HFFc6 (cell line): ENCODE measurements at regions not wholly inside any gene's neighbourhood (a gene's known extent, or its start where the extent isn't known, plus 50 kb on each side); places are given as distances from the start of the nearest gene placed in this dataset.
"Not testable (repeated sequence)": the region's sequence is repeated elsewhere in the genome, so short reads cannot be mapped to it uniquely, and the experiment has no call there.

Experiments
- DNase-seq: peaks from one replicate; pipeline ENCODE4 v3.0.0-alpha.2; 2018
- H3K27ac Mint-ChIP-seq: 2 replicates; pipeline ENCODE4 v1.8.0; 2020; ENCODE audit warnings: mild to moderate bottlenecking, mixed read lengths
- H3K27me3 Mint-ChIP-seq: 2 replicates; pipeline ENCODE4 v1.8.0; 2021; ENCODE audit warnings: mild to moderate bottlenecking, moderate library complexity, mixed read lengths; ENCODE audit not compliant: insufficient read depth
- H3K36me3 Mint-ChIP-seq: 2 replicates; pipeline ENCODE4 v1.8.0; 2021; ENCODE audit warnings: low read depth, mixed read lengths
- H3K4me1 Mint-ChIP-seq: 2 replicates; pipeline ENCODE4 v1.8.0; 2020; ENCODE audit warnings: low read depth, mixed read lengths
- H3K4me3 Mint-ChIP-seq: 2 replicates; pipeline ENCODE4 v1.8.0; 2020; ENCODE audit warnings: mild to moderate bottlenecking, moderate library complexity, mixed read lengths
- H3K9me3 Mint-ChIP-seq: 2 replicates; pipeline ENCODE4 v1.8.0; 2020; ENCODE audit warnings: mild to moderate bottlenecking, mixed read lengths
- CTCF ChIP-seq: fragments of 200-600 bp; sonication (generic); IDR thresholded peaks from 2 replicates; pipeline ENCODE4 v1.5.0; 2021; ENCODE audit warnings: antibody characterized with exemption, mild to moderate bottlenecking

GRCh38 chr6:51045548-51045947, 226.9 kb downstream of the TFAP2B start:
- no peak overlapping the region for H3K4me3 Mint-ChIP-seq
- no peaks in the 10 kb centered on the region; the same call in 1 of the 2 replicates for H3K4me1 Mint-ChIP-seq
- no peaks in the 10 kb centered on the region for H3K36me3 Mint-ChIP-seq
- no peak for DNase-seq
- H3K27me3 Mint-ChIP-seq: no peaks in the 10 kb centered on the region; the same call in 1 of the 2 replicates
- no peak for TF ChIP-seq CTCF
- peaks cover 27% of the 10 kb centered on the region for H3K9me3 Mint-ChIP-seq
- no peak overlapping the region for H3K27ac Mint-ChIP-seq

GRCh38 chr6:51049288-51049982, 230.8 kb downstream of the TFAP2B start:
- Mint-ChIP-seq H3K4me3 (no peak overlapping the region), H3K4me1 (no peaks in the 10 kb centered on the region; the same call in 1 of the 2 replicates), H3K9me3 (peaks cover 43% of the 10 kb centered on the region), H3K27me3 (peaks cover 1% of the 10 kb centered on the region; the same call in 1 of the 2 replicates), H3K27ac (no peak overlapping the region), H3K36me3 (no peaks in the 10 kb centered on the region)
- no peak for TF ChIP-seq CTCF
- no peak for DNase-seq

GRCh38 chr6:51049983-51050877, 231.6 kb downstream of the TFAP2B start:
- TF ChIP-seq CTCF: no peak
- H3K4me3 Mint-ChIP-seq: no peak overlapping the region
- no peak overlapping the region for H3K27ac Mint-ChIP-seq

GRCh38 chr6:51052716-51053115, 234.0 kb downstream of the TFAP2B start:
- not testable (repeated sequence) for H3K4me3 Mint-ChIP-seq, DNase-seq, H3K4me1 Mint-ChIP-seq, H3K27me3 Mint-ChIP-seq, H3K36me3 Mint-ChIP-seq, H3K27ac Mint-ChIP-seq
- H3K9me3 Mint-ChIP-seq: peaks cover 52% of the 10 kb centered on the region

More at GRCh38 chr6:51049983-51050877, 231.6 kb downstream of the TFAP2B start:
- DNase-seq: no peak
- no peaks in the 10 kb centered on the region; the same call in 1 of the 2 replicates for H3K4me1 Mint-ChIP-seq
- H3K9me3 Mint-ChIP-seq: peaks cover 43% of the 10 kb centered on the region
- H3K36me3 Mint-ChIP-seq: no peaks in the 10 kb centered on the region
- peaks cover 1% of the 10 kb centered on the region; the same call in 1 of the 2 replicates for H3K27me3 Mint-ChIP-seq

- H3K4me1 Mint-ChIP-seq, DNase-seq, H3K4me3 Mint-ChIP-seq, H3K27me3 Mint-ChIP-seq, H3K27ac Mint-ChIP-seq, H3K36me3 Mint-ChIP-seq: not testable (repeated sequence)
- peaks cover 52% of the 10 kb centered on the region for H3K9me3 Mint-ChIP-seq
Measured at GRCh38 chr6:51055316-51055715, 236.6 kb downstream of the TFAP2B start.

- DNase-seq: no peak
- TF ChIP-seq CTCF: no peak
- no peaks in the 10 kb centered on the region for H3K4me1 Mint-ChIP-seq
- no peaks in the 10 kb centered on the region for H3K36me3 Mint-ChIP-seq
- H3K4me3 Mint-ChIP-seq: no peak overlapping the region
- peaks cover 1% of the 10 kb centered on the region; the same call in 1 of the 2 replicates for H3K27me3 Mint-ChIP-seq
- no peak overlapping the region for H3K27ac Mint-ChIP-seq
- H3K9me3 Mint-ChIP-seq: peaks cover 38% of the 10 kb centered on the region
Measured at GRCh38 chr6:51057296-51057695, 238.6 kb downstream of the TFAP2B start.
